PFSK-1 (cell line): ENCODE measurements at regions not wholly inside any gene's neighbourhood (a gene's known extent, or its start where the extent isn't known, plus 50 kb on each side); places are given as distances from the start of the nearest gene placed in this dataset.

ENCODE experiments used
- FOXP2 ChIP-seq: optimal IDR thresholded peaks from 2 replicates; pipeline ENCODE3; 2011; ENCODE audit warnings: borderline replicate concordance, control low read depth, inconsistent platforms; ENCODE audit not compliant: insufficient read depth; ENCODE audit errors: extremely low read length, extremely low read depth
- POLR2AphosphoS5 ChIP-seq: IDR thresholded peaks from 2 replicates; pipeline ENCODE4 v1.6.1; 2012; ENCODE audit warnings: low read depth, mild to moderate bottlenecking, control low read depth, low read length, moderate library complexity
- REST ChIP-seq, 2 experiments: IDR thresholded peaks; 2 replicates each; pipeline versions ENCODE4 v1.6.1 to v1.8.0; 2011 to 2012; ENCODE audit warnings: low read depth in 2 of 2, low read length in 2 of 2, control low read depth in 1 of 2, inconsistent platforms in 1 of 2, mild to moderate bottlenecking in 1 of 2, moderate library complexity in 1 of 2; ENCODE audit not compliant: insufficient read depth in 1 of 2
- SIN3A ChIP-seq: IDR thresholded peaks from 2 replicates; pipeline ENCODE4 v1.6.1; 2012; ENCODE audit warnings: mild to moderate bottlenecking, low read length, moderate library complexity, borderline replicate concordance; ENCODE audit not compliant: insufficient read depth
- TAF1 ChIP-seq: IDR thresholded peaks from 2 replicates; pipeline ENCODE4 v1.6.1; 2012; ENCODE audit warnings: low read length, control low read depth, borderline replicate concordance; ENCODE audit not compliant: insufficient read depth

- TF ChIP-seq SIN3A (no peak), TAF1 (no peak), REST (IDR thresholded peaks at IDR 0.05; ENCODE audit: insufficient read depth in 1 of 2, low read depth in 2 of 2, low read length in 2 of 2) (no peak), FOXP2 (no peak), POLR2AphosphoS5 (no peak)
These were observed 308.1 kb downstream of the OSR1 start for GRCh38 chr2:19050354-19050753.

GRCh38 chr2:19048593-19049266 is 309.7 kb downstream of the OSR1 start:
- TF ChIP-seq TAF1 (no peak), REST (IDR thresholded peaks at IDR 0.05; ENCODE audit: insufficient read depth in 1 of 2, low read depth in 2 of 2, low read length in 2 of 2) (no peak), SIN3A (no peak), FOXP2 (no peak), POLR2AphosphoS5 (no peak)

GRCh38 chr2:19046986-19047780 is 311.2 kb downstream of the OSR1 start:
- no peak for TF ChIP-seq SIN3A
- no peak for TF ChIP-seq REST (IDR thresholded peaks at IDR 0.05; ENCODE audit: insufficient read depth in 1 of 2, low read depth in 2 of 2, low read length in 2 of 2)
- no peak for TF ChIP-seq POLR2AphosphoS5
- TF ChIP-seq FOXP2, result no peak
- TF ChIP-seq TAF1, result no peak

GRCh38 chr2:19045151-19045550 is 313.3 kb downstream of the OSR1 start:
- TF ChIP-seq FOXP2 (no peak), POLR2AphosphoS5 (no peak), TAF1 (no peak), SIN3A (no peak), REST (IDR thresholded peaks at IDR 0.05; ENCODE audit: insufficient read depth in 1 of 2, low read depth in 2 of 2, low read length in 2 of 2) (no peak)
